ENCODE measurements at regions not wholly inside any gene's neighbourhood (a gene's known extent, or its start where the extent isn't known, plus 50 kb on each side); places are given as distances from the start of the nearest gene placed in this dataset.

- no peaks in the 10 kb centered on the region for H3K36me3 ChIP-seq (ENCODE audit: control insufficient read depth, insufficient read depth, low read length)
- no peaks in the 10 kb centered on the region for H3K27me3 ChIP-seq (ENCODE audit: control insufficient read depth, insufficient read depth, low read length, poor library complexity, severe bottlenecking)
- H3K4me1 ChIP-seq (ENCODE audit: control insufficient read depth, insufficient read depth, low read length) = no peaks in the 10 kb centered on the region
- no peak overlapping the region for H3K4me3 ChIP-seq (ENCODE audit: low read length)
- Mint-ChIP-seq H3K36me3 (ENCODE audit: low read depth) (no peaks in the 10 kb centered on the region), H3K27ac (no peak overlapping the region), H3K4me3 (no peak overlapping the region), H3K27me3 (ENCODE audit: insufficient read depth) (no peaks in the 10 kb centered on the region), H3K9me3 (no peaks in the 10 kb centered on the region), H3K4me1 (peaks cover 17% of the 10 kb centered on the region)
- H3K9ac ChIP-seq (ENCODE audit: extremely low read depth, low read length, poor library complexity, severe bottlenecking) = no peak overlapping the region
- WGBS, 2 experiments (ENCODE audit: insufficient coverage in 1 of 2, insufficient read length in 1 of 2) = 95 to 97% methylated on average over 4 to 6 of the region's 6 CpGs
- no peak for DNase-seq
- TF ChIP-seq CTCF (conservative IDR thresholded peaks at IDR 0.05) = no peak
- no peak overlapping the region for H3K27ac ChIP-seq (ENCODE audit: low read depth, low read length)
- no peaks in the 10 kb centered on the region for H3K9me3 ChIP-seq (ENCODE audit: control insufficient read depth, low read length)
These were observed 247.6 kb downstream of the ETS1 start for GRCh38 chr11:128339792-128340191.

- Histone ChIP-seq H3K9ac (ENCODE audit: extremely low read depth, low read length, poor library complexity, severe bottlenecking) (no peak overlapping the region), H3K36me3 (ENCODE audit: control insufficient read depth, insufficient read depth, low read length) (no peaks in the 10 kb centered on the region), H3K27me3 (ENCODE audit: control insufficient read depth, insufficient read depth, low read length, poor library complexity, severe bottlenecking) (no peaks in the 10 kb centered on the region), H3K27ac (ENCODE audit: low read depth, low read length) (no peak overlapping the region), H3K9me3 (ENCODE audit: control insufficient read depth, low read length) (no peaks in the 10 kb centered on the region), H3K4me1 (ENCODE audit: control insufficient read depth, insufficient read depth, low read length) (no peaks in the 10 kb centered on the region), H3K4me3 (ENCODE audit: low read length) (no peak overlapping the region)
- H3K9me3 Mint-ChIP-seq = no peaks in the 10 kb centered on the region
- H3K36me3 Mint-ChIP-seq (ENCODE audit: low read depth) = no peaks in the 10 kb centered on the region
- no peak overlapping the region for H3K4me3 Mint-ChIP-seq
- 92 to 95% methylated on average over 3 of the region's 3 CpGs for WGBS, 2 experiments (ENCODE audit: insufficient coverage in 1 of 2, insufficient read length in 1 of 2)
- TF ChIP-seq CTCF (conservative IDR thresholded peaks at IDR 0.05) = no peak
- no peaks in the 10 kb centered on the region for H3K27me3 Mint-ChIP-seq (ENCODE audit: insufficient read depth)
- H3K4me1 Mint-ChIP-seq = peaks cover 24% of the 10 kb centered on the region
- no peak for DNase-seq
- no peak overlapping the region for H3K27ac Mint-ChIP-seq
These were observed 248.5 kb downstream of the ETS1 start for GRCh38 chr11:128338811-128339210.

- WGBS, 2 experiments (ENCODE audit: insufficient coverage in 1 of 2, insufficient read length in 1 of 2) = 92% methylated on average over 6 of the region's 6 CpGs; no CpG with 5 or more reads in 1 of the 2 experiments
- no peaks in the 10 kb centered on the region for H3K4me1 ChIP-seq (ENCODE audit: control insufficient read depth, insufficient read depth, low read length)
- H3K36me3 ChIP-seq (ENCODE audit: control insufficient read depth, insufficient read depth, low read length) = no peaks in the 10 kb centered on the region
- H3K9me3 ChIP-seq (ENCODE audit: control insufficient read depth, low read length) = no peaks in the 10 kb centered on the region
- no peak overlapping the region for H3K27ac ChIP-seq (ENCODE audit: low read depth, low read length)
- Mint-ChIP-seq H3K27me3 (ENCODE audit: insufficient read depth) (no peaks in the 10 kb centered on the region), H3K4me3 (no peak overlapping the region), H3K9me3 (no peaks in the 10 kb centered on the region), H3K36me3 (ENCODE audit: low read depth) (no peaks in the 10 kb centered on the region), H3K4me1 (peaks cover 17% of the 10 kb centered on the region), H3K27ac (no peak overlapping the region)
- H3K27me3 ChIP-seq (ENCODE audit: control insufficient read depth, insufficient read depth, low read length, poor library complexity, severe bottlenecking) = no peaks in the 10 kb centered on the region
- H3K4me3 ChIP-seq (ENCODE audit: low read length) = no peak overlapping the region
- no peak overlapping the region for H3K9ac ChIP-seq (ENCODE audit: extremely low read depth, low read length, poor library complexity, severe bottlenecking)
- DNase-seq = peak; percentile 49
- no peak for TF ChIP-seq CTCF (conservative IDR thresholded peaks at IDR 0.05)
These were observed 251.2 kb downstream of the ETS1 start for GRCh38 chr11:128336203-128336602.
